Liver (tissue), 8 donors: ENCODE measurements at regions not wholly inside any gene's neighbourhood (a gene's known extent, or its start where the extent isn't known, plus 50 kb on each side); places are given as distances from the start of the nearest gene placed in this dataset.

Source experiments
- DNase-seq: peaks from one replicate; pipeline ENCODE4 v3.0.0-alpha.2; 2017; ENCODE audit warnings: low spot score
- H3K27ac ChIP-seq, 2 donors: one replicate each; pipeline ENCODE4 v1.7.0; 2013; ENCODE audit warnings: inconsistent platforms in 2 of 2, low read length in 2 of 2, control low read depth in 1 of 2, low read depth in 1 of 2, mild to moderate bottlenecking in 1 of 2
- H3K27me3 ChIP-seq, 4 donors: one replicate each; pipeline versions ENCODE4 v1.6.1 to v1.7.0; 2013; ENCODE audit warnings: low read length in 3 of 4, inconsistent platforms in 1 of 4, mild to moderate bottlenecking in 1 of 4, moderate library complexity in 1 of 4; ENCODE audit not compliant: control insufficient read depth in 4 of 4, insufficient read depth in 4 of 4
- H3K36me3 ChIP-seq, 4 donors: one replicate each; pipeline versions ENCODE4 v1.6.1 to v1.7.0; 2013; ENCODE audit warnings: low read length in 3 of 4, mild to moderate bottlenecking in 3 of 4, low read depth in 1 of 4, moderate library complexity in 1 of 4; ENCODE audit not compliant: control insufficient read depth in 4 of 4, insufficient read depth in 3 of 4
- H3K4me1 ChIP-seq, 4 donors: one replicate each; pipeline versions ENCODE4 v1.6.1 to v1.7.0; 2013; ENCODE audit warnings: low read length in 3 of 4, mild to moderate bottlenecking in 3 of 4, moderate library complexity in 1 of 4; ENCODE audit not compliant: control insufficient read depth in 4 of 4, insufficient read depth in 4 of 4
- H3K4me3 ChIP-seq, 3 donors: one replicate each; pipeline versions ENCODE4 v1.6.1 to v1.7.0; 2013; ENCODE audit warnings: low read length in 3 of 3, control low read depth in 1 of 3, low read depth in 1 of 3, mild to moderate bottlenecking in 1 of 3
- H3K9ac ChIP-seq, 2 donors: one replicate each; pipeline ENCODE4 v1.7.0; 2013; ENCODE audit warnings: low read length in 2 of 2, mild to moderate bottlenecking in 2 of 2, moderate library complexity in 2 of 2, control low read depth in 1 of 2, low read depth in 1 of 2
- H3K9me3 ChIP-seq, 4 donors: one replicate each; pipeline versions ENCODE4 v1.6.1 to v1.7.0; 2013; ENCODE audit warnings: low read length in 3 of 4; ENCODE audit not compliant: control insufficient read depth in 4 of 4
- EGR1 ChIP-seq, 2 donors: IDR thresholded peaks; 2 replicates each; pipeline ENCODE4 v1.6.1; 2016 to 2018; ENCODE audit warnings: antibody characterized with exemption in 2 of 2, low read depth in 2 of 2
- FOXA1 ChIP-seq: IDR thresholded peaks from 2 replicates; pipeline ENCODE4 v1.6.1; 2016; ENCODE audit warnings: antibody characterized with exemption
- FOXA2 ChIP-seq: IDR thresholded peaks from 2 replicates; pipeline ENCODE4 v1.6.1; 2016; ENCODE audit warnings: antibody characterized with exemption
- HNF4A ChIP-seq, 2 donors: conservative IDR thresholded peaks; 2 replicates each; pipeline ENCODE4 v1.6.1; 2016; ENCODE audit warnings: antibody characterized with exemption in 2 of 2, mild to moderate bottlenecking in 2 of 2
- JUND ChIP-seq, 2 donors: IDR thresholded peaks; 2 replicates each; pipeline ENCODE4 v1.6.1; 2016; ENCODE audit warnings: antibody characterized with exemption in 2 of 2
- NR2F2 ChIP-seq: IDR thresholded peaks from 2 replicates; pipeline ENCODE4 v1.6.1; 2016; ENCODE audit warnings: antibody characterized with exemption
- RAD21 ChIP-seq, 2 donors: IDR thresholded peaks; 2 replicates each; pipeline ENCODE4 v1.6.1; 2016; ENCODE audit warnings: antibody characterized with exemption in 2 of 2, mild to moderate bottlenecking in 2 of 2
- RXRA ChIP-seq, 2 donors: IDR thresholded peaks; 2 replicates each; pipeline ENCODE4 v1.6.1; 2017 to 2018; ENCODE audit warnings: antibody characterized with exemption in 2 of 2, mild to moderate bottlenecking in 1 of 2
- SP1 ChIP-seq: IDR thresholded peaks from 2 replicates; pipeline ENCODE4 v1.6.1; 2018; ENCODE audit warnings: antibody characterized with exemption, mild to moderate bottlenecking
- TAF1 ChIP-seq: conservative IDR thresholded peaks from 2 replicates; pipeline ENCODE4 v1.6.1; 2016; ENCODE audit warnings: antibody characterized with exemption, mild to moderate bottlenecking
- WGBS: extraction: QIAGEN DNeasy Blood & Tissue Kit; methylation state at CpG from one replicate; pipeline ENCODE4 v1.1.7; 2013; 5-methylcytosine and 5-hydroxymethylcytosine counted together
- TF ChIP-seq, protein P1 (sequence below): IDR thresholded peaks from 2 replicates; pipeline ENCODE4 v1.6.1; 2016; ENCODE audit warnings: antibody characterized with exemption
- TF ChIP-seq, protein P2 (sequence below): IDR thresholded peaks from 2 replicates; pipeline ENCODE4 v1.6.1; 2016; ENCODE audit warnings: antibody characterized with exemption
- TF ChIP-seq, protein P3 (sequence below): fragments of 150-350 bp; IDR thresholded peaks from 2 replicates; pipeline ENCODE4 v1.5.1; 2017; ENCODE audit warnings: improper control_type of control experiment, low read depth, low read length; ENCODE audit not compliant: missing input control
- TF ChIP-seq, protein P4 (sequence below): IDR thresholded peaks from 2 replicates; pipeline ENCODE4 v1.6.1; 2016; ENCODE audit warnings: antibody characterized with exemption
- TF ChIP-seq, protein P5 (sequence below): IDR thresholded peaks from 2 replicates; pipeline ENCODE4 v1.6.1; 2016; ENCODE audit warnings: antibody characterized with exemption, mild to moderate bottlenecking
- donor health status: healthy.
- donor health status: healthy.
- donor health status: healthy.
- donor health status: healthy.
- donor health status: healthy.

DNA sequence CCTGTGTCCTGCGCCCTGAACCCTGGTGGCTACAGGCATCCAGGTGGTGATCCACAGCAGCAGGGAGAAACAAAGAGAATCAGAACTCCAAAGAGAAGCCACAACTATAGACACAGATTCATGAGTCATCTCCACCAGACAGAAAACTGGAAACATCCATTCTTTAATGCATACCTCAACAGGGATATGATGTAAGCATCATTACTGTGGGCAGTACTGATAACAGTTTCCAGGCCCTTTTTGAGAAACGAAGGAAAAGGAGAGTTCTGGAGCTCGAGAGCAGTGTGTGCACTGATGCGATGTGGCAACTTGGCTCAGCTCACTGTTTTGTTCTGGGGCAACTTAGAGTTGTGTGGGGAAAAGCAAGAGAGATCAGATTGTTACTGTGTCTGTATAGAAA lies 215.6 kb upstream of the ADAMTS16 start:
- 83% methylated on average over 4 of the region's 4 CpGs for WGBS
- Histone ChIP-seq H3K36me3 (no peaks in the 10 kb centered on the region), H3K27ac (no peak overlapping the region), H3K4me1 (no peaks in the 10 kb centered on the region), H3K4me3 (no peak overlapping the region), H3K27me3 (peaks cover 0 to 5% (median 0%) of the 10 kb centered on the region in 4 donors), H3K9ac (no peak overlapping the region), H3K9me3 (no peaks in the 10 kb centered on the region)
- TF ChIP-seq RXRA (IDR thresholded peaks at IDR 0.05): no peak
- TF ChIP-seq EGR1 (IDR thresholded peaks at IDR 0.05; ENCODE audit: low read depth in 2 of 2): no peak
- no peak for TF ChIP-seq JUND (IDR thresholded peaks at IDR 0.05)
- TF ChIP-seq TAF1: no peak
- TF ChIP-seq FOXA1: no peak
- no peak for TF ChIP-seq NR2F2
- TF ChIP-seq FOXA2: no peak
- TF ChIP-seq, protein P1, sequence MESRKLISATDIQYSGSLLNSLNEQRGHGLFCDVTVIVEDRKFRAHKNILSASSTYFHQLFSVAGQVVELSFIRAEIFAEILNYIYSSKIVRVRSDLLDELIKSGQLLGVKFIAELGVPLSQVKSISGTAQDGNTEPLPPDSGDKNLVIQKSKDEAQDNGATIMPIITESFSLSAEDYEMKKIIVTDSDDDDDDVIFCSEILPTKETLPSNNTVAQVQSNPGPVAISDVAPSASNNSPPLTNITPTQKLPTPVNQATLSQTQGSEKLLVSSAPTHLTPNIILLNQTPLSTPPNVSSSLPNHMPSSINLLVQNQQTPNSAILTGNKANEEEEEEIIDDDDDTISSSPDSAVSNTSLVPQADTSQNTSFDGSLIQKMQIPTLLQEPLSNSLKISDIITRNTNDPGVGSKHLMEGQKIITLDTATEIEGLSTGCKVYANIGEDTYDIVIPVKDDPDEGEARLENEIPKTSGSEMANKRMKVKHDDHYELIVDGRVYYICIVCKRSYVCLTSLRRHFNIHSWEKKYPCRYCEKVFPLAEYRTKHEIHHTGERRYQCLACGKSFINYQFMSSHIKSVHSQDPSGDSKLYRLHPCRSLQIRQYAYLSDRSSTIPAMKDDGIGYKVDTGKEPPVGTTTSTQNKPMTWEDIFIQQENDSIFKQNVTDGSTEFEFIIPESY: no peak
- TF ChIP-seq SP1: no peak
- TF ChIP-seq, protein P2, sequence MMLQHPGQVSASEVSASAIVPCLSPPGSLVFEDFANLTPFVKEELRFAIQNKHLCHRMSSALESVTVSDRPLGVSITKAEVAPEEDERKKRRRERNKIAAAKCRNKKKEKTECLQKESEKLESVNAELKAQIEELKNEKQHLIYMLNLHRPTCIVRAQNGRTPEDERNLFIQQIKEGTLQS: no peak
- TF ChIP-seq HNF4A (conservative IDR thresholded peaks at IDR 0.05): no peak
- TF ChIP-seq, protein P3, sequence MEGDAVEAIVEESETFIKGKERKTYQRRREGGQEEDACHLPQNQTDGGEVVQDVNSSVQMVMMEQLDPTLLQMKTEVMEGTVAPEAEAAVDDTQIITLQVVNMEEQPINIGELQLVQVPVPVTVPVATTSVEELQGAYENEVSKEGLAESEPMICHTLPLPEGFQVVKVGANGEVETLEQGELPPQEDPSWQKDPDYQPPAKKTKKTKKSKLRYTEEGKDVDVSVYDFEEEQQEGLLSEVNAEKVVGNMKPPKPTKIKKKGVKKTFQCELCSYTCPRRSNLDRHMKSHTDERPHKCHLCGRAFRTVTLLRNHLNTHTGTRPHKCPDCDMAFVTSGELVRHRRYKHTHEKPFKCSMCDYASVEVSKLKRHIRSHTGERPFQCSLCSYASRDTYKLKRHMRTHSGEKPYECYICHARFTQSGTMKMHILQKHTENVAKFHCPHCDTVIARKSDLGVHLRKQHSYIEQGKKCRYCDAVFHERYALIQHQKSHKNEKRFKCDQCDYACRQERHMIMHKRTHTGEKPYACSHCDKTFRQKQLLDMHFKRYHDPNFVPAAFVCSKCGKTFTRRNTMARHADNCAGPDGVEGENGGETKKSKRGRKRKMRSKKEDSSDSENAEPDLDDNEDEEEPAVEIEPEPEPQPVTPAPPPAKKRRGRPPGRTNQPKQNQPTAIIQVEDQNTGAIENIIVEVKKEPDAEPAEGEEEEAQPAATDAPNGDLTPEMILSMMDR: no peak
- TF ChIP-seq, protein P4, sequence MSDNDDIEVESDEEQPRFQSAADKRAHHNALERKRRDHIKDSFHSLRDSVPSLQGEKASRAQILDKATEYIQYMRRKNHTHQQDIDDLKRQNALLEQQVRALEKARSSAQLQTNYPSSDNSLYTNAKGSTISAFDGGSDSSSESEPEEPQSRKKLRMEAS: no peak
- no peak for DNase-seq

DNA sequence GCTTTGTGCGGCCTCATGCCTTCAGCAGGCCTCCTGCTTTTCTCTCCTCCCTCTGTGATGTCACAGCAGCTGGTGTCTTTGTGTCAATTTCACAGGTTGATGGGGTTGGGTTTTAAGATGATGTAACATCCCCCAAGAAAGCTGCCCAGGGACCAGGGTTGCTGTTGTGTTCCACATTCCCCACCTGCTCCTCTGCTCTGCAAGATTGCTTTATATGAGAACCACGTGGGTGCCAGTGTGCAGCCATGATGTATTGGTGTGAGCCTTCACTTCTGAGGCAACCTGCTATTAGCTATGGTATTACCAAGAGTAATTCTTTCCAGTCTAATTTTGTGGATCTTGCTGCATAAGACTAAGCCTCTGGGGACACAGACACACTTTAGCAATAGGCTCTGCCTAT lies 213.0 kb upstream of the ADAMTS16 start:
- no peak for DNase-seq
- 68% methylated on average over 2 of the region's 2 CpGs for WGBS
- no peak overlapping the region for H3K9ac ChIP-seq
- H3K4me1 ChIP-seq: no peaks in the 10 kb centered on the region
- H3K36me3 ChIP-seq: no peaks in the 10 kb centered on the region
- H3K27ac ChIP-seq: no peak overlapping the region
- H3K4me3 ChIP-seq: no peak overlapping the region
- peaks cover 0 to 5% (median 0%) of the 10 kb centered on the region in 4 donors for H3K27me3 ChIP-seq
- no peak for TF ChIP-seq RXRA (IDR thresholded peaks at IDR 0.05)
- no peaks in the 10 kb centered on the region for H3K9me3 ChIP-seq

DNA sequence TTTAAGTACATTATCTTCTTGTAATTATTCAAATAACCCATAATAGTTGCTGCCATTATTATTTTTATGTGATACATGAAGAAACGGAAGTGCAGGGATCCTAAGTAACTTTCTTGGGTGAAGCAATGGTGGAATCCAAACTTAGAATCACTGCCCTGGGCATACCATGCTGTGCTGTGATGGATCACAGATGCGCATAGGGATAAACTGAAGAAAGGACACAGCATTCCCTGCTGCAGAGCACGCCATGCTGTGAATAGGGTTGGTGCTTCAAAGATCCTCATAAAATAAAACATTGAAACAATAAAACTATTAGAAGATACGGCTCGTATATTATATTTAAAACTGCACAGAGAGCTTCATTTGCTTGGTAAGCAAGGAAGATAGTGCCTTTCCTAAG lies 211.7 kb upstream of the ADAMTS16 start:
- WGBS: 83% methylated on average over 5 of the region's 5 CpGs
- DNase-seq: no peak
- no peak overlapping the region for H3K9ac ChIP-seq
- no peaks in the 10 kb centered on the region for H3K4me1 ChIP-seq
- no peak overlapping the region for H3K4me3 ChIP-seq
- peaks cover 0 to 8% (median 0%) of the 10 kb centered on the region in 4 donors for H3K9me3 ChIP-seq
- H3K36me3 ChIP-seq: no peaks in the 10 kb centered on the region
- peaks cover 0 to 5% (median 0%) of the 10 kb centered on the region in 4 donors for H3K27me3 ChIP-seq
- no peak overlapping the region for H3K27ac ChIP-seq
- TF ChIP-seq, protein P5, sequence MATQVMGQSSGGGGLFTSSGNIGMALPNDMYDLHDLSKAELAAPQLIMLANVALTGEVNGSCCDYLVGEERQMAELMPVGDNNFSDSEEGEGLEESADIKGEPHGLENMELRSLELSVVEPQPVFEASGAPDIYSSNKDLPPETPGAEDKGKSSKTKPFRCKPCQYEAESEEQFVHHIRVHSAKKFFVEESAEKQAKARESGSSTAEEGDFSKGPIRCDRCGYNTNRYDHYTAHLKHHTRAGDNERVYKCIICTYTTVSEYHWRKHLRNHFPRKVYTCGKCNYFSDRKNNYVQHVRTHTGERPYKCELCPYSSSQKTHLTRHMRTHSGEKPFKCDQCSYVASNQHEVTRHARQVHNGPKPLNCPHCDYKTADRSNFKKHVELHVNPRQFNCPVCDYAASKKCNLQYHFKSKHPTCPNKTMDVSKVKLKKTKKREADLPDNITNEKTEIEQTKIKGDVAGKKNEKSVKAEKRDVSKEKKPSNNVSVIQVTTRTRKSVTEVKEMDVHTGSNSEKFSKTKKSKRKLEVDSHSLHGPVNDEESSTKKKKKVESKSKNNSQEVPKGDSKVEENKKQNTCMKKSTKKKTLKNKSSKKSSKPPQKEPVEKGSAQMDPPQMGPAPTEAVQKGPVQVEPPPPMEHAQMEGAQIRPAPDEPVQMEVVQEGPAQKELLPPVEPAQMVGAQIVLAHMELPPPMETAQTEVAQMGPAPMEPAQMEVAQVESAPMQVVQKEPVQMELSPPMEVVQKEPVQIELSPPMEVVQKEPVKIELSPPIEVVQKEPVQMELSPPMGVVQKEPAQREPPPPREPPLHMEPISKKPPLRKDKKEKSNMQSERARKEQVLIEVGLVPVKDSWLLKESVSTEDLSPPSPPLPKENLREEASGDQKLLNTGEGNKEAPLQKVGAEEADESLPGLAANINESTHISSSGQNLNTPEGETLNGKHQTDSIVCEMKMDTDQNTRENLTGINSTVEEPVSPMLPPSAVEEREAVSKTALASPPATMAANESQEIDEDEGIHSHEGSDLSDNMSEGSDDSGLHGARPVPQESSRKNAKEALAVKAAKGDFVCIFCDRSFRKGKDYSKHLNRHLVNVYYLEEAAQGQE: no peak
- TF ChIP-seq NR2F2 (no peak), TAF1 (no peak), FOXA1 (no peak), RAD21 (IDR thresholded peaks at IDR 0.05) (no peak), RXRA (IDR thresholded peaks at IDR 0.05) (no peak), SP1 (no peak), EGR1 (IDR thresholded peaks at IDR 0.05; ENCODE audit: low read depth in 2 of 2) (no peak)
- TF ChIP-seq, protein P3: no peak
- TF ChIP-seq, protein P1: no peak
